Muscle layer of duodenum (tissue), 2 donors: ENCODE measurements at regions not wholly inside any gene's neighbourhood (a gene's known extent, or its start where the extent isn't known, plus 50 kb on each side); places are given as distances from the start of the nearest gene placed in this dataset.

Source experiments
- H3K27ac ChIP-seq: one replicate; pipeline ENCODE4 v1.7.0; 2013; ENCODE audit warnings: mild to moderate bottlenecking, low read length
- H3K27me3 ChIP-seq: one replicate; pipeline ENCODE4 v1.7.0; 2013; ENCODE audit warnings: low read depth, mild to moderate bottlenecking, control low read depth, low read length
- H3K36me3 ChIP-seq, 2 donors: one replicate each; pipeline ENCODE4 v1.7.0; 2013; ENCODE audit warnings: low read length in 2 of 2, control low read depth in 1 of 2, mild to moderate bottlenecking in 1 of 2; ENCODE audit not compliant: insufficient read depth in 2 of 2, control insufficient read depth in 1 of 2
- H3K4me1 ChIP-seq, 2 donors: one replicate each; pipeline ENCODE4 v1.7.0; 2013; ENCODE audit warnings: low read length in 2 of 2, mild to moderate bottlenecking in 2 of 2, control low read depth in 1 of 2, moderate library complexity in 1 of 2; ENCODE audit not compliant: insufficient read depth in 2 of 2, control insufficient read depth in 1 of 2
- H3K4me3 ChIP-seq, 2 donors: one replicate each; pipeline ENCODE4 v1.7.0; 2013; ENCODE audit warnings: low read length in 2 of 2, low read depth in 1 of 2, mild to moderate bottlenecking in 1 of 2
- H3K9me3 ChIP-seq, 2 donors: one replicate each; pipeline ENCODE4 v1.7.0; 2013; ENCODE audit warnings: low read length in 2 of 2, control low read depth in 1 of 2, mild to moderate bottlenecking in 1 of 2; ENCODE audit not compliant: control insufficient read depth in 1 of 2
- donor health status: healthy.

GRCh38 chr4:97152149-97152548, 991.1 kb downstream of the STPG2 start:
- no peak overlapping the region for H3K4me3 ChIP-seq

DNA sequence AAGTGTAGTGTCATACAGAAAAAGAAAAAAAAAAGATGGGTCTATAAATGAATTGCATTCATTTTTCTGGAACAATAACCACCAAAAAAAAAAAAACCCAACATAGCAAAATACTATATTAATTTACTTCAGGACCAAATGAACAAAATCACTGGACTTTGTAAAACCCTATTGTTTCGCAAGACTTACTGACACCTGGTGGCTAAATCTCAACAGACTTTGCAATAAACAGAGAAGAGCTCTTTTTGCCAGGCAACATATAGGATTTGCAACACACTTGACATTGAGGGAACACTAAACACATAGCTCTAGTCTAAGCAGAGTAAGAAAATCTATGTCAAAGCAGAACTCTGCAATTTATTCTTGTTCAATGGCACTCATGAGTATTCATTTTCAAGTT, 990.2 kb downstream of the STPG2 start:
- no peaks in the 10 kb centered on the region for H3K4me1 ChIP-seq
- no peak overlapping the region for H3K4me3 ChIP-seq
- no peak overlapping the region for H3K27ac ChIP-seq
- H3K27me3 ChIP-seq, result no peaks in the 10 kb centered on the region
- no peaks in the 10 kb centered on the region for H3K9me3 ChIP-seq
- no peaks in the 10 kb centered on the region for H3K36me3 ChIP-seq

More at GRCh38 chr4:97152149-97152548, 991.1 kb downstream of the STPG2 start:
- no peaks in the 10 kb centered on the region for H3K9me3 ChIP-seq
- H3K4me1 ChIP-seq, result no peaks in the 10 kb centered on the region
- no peak overlapping the region for H3K27ac ChIP-seq
- no peaks in the 10 kb centered on the region for H3K27me3 ChIP-seq
- H3K36me3 ChIP-seq, result no peaks in the 10 kb centered on the region

DNA sequence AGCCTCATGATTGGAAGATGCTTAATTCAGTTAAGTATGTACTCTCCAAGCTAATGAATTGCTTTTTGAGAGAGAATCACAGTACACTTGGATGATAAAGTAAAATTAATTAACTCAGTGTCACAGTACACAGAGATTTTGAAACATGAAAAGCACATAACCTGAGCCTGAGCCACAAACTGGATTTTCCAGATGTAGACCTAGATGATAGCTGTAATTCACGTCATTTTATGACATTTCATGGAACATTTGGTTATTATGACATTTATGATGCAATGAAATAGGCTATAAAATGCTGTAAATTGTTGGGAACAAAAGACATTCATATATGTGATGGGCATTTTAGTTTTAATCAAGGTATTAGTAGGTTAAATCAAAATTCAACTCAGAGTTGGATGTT, 983.7 kb downstream of the STPG2 start:
- Histone ChIP-seq H3K4me1 (no peaks in the 10 kb centered on the region), H3K36me3 (no peaks in the 10 kb centered on the region), H3K9me3 (no peaks in the 10 kb centered on the region), H3K27ac (no peak overlapping the region), H3K4me3 (no peak overlapping the region), H3K27me3 (no peaks in the 10 kb centered on the region)

- no peak overlapping the region for H3K4me3 ChIP-seq
- H3K9me3 ChIP-seq, result no peaks in the 10 kb centered on the region
- H3K27ac ChIP-seq, result no peak overlapping the region
- H3K36me3 ChIP-seq, result no peaks in the 10 kb centered on the region
- no peaks in the 10 kb centered on the region for H3K4me1 ChIP-seq
- H3K27me3 ChIP-seq, result no peaks in the 10 kb centered on the region
Measured at GRCh38 chr4:97185233-97185632, 958.0 kb downstream of the STPG2 start.

- no peaks in the 10 kb centered on the region for H3K27me3 ChIP-seq
- H3K4me3 ChIP-seq, result no peak overlapping the region
- H3K9me3 ChIP-seq, result no peaks in the 10 kb centered on the region
- H3K27ac ChIP-seq, result no peak overlapping the region
- no peaks in the 10 kb centered on the region for H3K4me1 ChIP-seq
- no peaks in the 10 kb centered on the region for H3K36me3 ChIP-seq
Measured at GRCh38 chr4:97197106-97197505, 946.2 kb downstream of the STPG2 start.

- no peaks in the 10 kb centered on the region for H3K27me3 ChIP-seq
- no peaks in the 10 kb centered on the region for H3K36me3 ChIP-seq
- H3K4me1 ChIP-seq, result no peaks in the 10 kb centered on the region
- no peaks in the 10 kb centered on the region for H3K9me3 ChIP-seq
- H3K4me3 ChIP-seq, result no peak overlapping the region
- H3K27ac ChIP-seq, result no peak overlapping the region
Measured at GRCh38 chr4:97208749-97209148, 934.5 kb downstream of the STPG2 start.

- Histone ChIP-seq H3K36me3 (no peaks in the 10 kb centered on the region), H3K4me1 (no peaks in the 10 kb centered on the region), H3K4me3 (no peak overlapping the region), H3K27ac (no peak overlapping the region), H3K27me3 (no peaks in the 10 kb centered on the region), H3K9me3 (no peaks in the 10 kb centered on the region)
Measured at GRCh38 chr4:97215409-97215941, 927.8 kb downstream of the STPG2 start.

DNA sequence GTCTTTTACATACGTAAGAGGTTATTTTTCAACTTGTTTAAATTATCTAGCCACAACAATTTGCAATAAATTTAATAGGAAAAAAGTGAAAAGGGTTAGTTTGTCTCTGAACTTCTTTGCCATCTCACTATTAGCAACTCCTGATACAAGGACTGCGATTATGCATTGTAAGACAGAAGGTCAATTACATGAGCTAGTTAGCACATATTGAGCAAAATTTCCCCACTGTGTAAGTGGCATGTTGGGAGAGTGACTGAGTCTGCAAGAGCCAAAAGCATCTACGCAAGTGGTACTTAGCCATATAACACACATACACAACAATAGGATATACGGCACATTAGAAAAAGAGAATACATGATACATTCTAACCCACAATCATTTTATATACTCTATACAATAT, 927.2 kb downstream of the STPG2 start:
- Histone ChIP-seq H3K27ac (no peak overlapping the region), H3K27me3 (no peaks in the 10 kb centered on the region), H3K9me3 (no peaks in the 10 kb centered on the region), H3K4me3 (no peak overlapping the region), H3K36me3 (no peaks in the 10 kb centered on the region), H3K4me1 (no peaks in the 10 kb centered on the region)

- Histone ChIP-seq H3K9me3 (no peaks in the 10 kb centered on the region), H3K4me3 (no peak overlapping the region), H3K36me3 (no peaks in the 10 kb centered on the region), H3K27me3 (no peaks in the 10 kb centered on the region), H3K4me1 (no peaks in the 10 kb centered on the region), H3K27ac (no peak overlapping the region)
Measured at GRCh38 chr4:97235521-97235920, 907.8 kb downstream of the STPG2 start.

DNA sequence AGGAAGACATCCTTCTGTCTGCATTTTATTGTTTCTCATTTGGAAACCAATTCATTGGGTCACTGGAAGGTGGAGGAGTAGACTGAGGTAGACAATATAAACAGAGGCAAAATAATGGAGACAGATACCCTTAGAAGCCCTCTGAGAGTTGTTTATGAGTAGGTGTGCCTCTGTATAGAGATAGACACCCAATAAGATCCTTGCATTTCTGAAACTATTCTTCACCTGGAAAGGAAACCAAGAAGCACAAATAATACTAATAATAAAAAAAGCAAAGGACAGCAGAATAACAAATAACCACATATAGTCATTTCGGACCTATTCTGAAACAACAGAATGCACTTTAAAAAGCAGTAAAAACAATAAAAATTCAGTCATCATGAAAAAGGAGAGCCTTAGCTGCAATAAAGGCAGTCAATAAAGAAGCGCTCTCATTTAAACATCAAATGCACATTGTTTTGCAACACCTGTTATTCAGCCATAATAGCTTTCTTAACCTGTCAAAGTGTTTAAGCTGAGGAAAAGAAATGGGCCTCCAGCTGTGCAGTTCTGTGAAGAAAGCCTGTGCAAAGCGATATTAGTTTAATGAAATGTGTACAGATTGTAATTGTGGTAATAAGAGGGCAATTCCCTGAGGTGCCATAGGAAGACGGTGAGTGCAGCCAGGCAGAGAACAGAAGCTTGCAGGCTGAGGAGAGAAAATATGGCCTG, 904.2 kb downstream of the STPG2 start:
- Histone ChIP-seq H3K9me3 (no peaks in the 10 kb centered on the region), H3K36me3 (no peaks in the 10 kb centered on the region), H3K4me3 (no peak overlapping the region), H3K4me1 (no peaks in the 10 kb centered on the region), H3K27me3 (no peaks in the 10 kb centered on the region), H3K27ac (no peak overlapping the region)

- no peaks in the 10 kb centered on the region for H3K36me3 ChIP-seq
- H3K4me1 ChIP-seq, result no peaks in the 10 kb centered on the region
- no peaks in the 10 kb centered on the region for H3K27me3 ChIP-seq
- no peaks in the 10 kb centered on the region for H3K9me3 ChIP-seq
- H3K4me3 ChIP-seq, result no peak overlapping the region
- H3K27ac ChIP-seq, result no peak overlapping the region
Measured at GRCh38 chr4:97239667-97239997, 903.6 kb downstream of the STPG2 start.

DNA sequence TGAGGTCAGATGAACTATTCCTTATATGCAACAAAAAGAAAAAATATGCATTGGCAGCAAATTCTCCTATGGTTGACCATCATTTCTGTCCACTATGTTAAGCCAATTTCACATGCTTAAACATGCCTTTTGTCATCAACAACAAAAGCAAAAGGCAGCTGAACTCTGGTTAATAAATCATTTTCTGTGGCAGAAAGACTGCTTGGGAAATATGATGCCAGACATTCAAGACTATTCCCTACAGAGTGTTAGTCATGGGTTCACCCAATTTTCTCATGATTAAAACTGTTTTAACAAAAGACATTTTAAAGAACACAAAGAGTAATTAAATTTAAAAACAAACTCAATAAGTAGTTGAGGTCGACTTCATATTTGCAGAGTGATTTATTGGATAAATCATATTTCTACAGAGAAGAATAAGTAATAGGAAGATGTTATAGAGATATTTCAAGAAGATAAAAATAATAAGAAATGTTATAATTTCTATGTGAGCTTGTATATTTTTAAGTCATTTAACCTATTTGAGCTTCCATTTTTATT, 890.6 kb downstream of the STPG2 start:
- Histone ChIP-seq H3K4me3 (no peak overlapping the region), H3K9me3 (no peaks in the 10 kb centered on the region), H3K36me3 (no peaks in the 10 kb centered on the region), H3K27ac (no peak overlapping the region), H3K4me1 (no peaks in the 10 kb centered on the region), H3K27me3 (no peaks in the 10 kb centered on the region)
